Caco-2 (cell line): ENCODE measurements at regions not wholly inside any gene's neighbourhood (a gene's known extent, or its start where the extent isn't known, plus 50 kb on each side); places are given as distances from the start of the nearest gene placed in this dataset.

ENCODE experiments used
- BruUV-seq: library from RNA; stranded (reverse); fragments of 400-500 nt; replicated peaks from 2 replicates; lab custom pipeline; 2021; lab: Mats Ljungman, UMichigan
- CTCF ChIA-PET: fragments of 300-600 bp; sonication (Branson Sonifier 250); formaldehyde crosslinking; loops from one replicate; lab custom pipeline; 2022; ENCODE audit warnings: antibody characterized with exemption; lab: Charles Lee
- POLR2A ChIA-PET: fragments of 300-600 bp; sonication (Branson Sonifier 250); formaldehyde crosslinking; loops from one replicate; lab custom pipeline; 2022; ENCODE audit warnings: antibody characterized with exemption; lab: Charles Lee
- DNase-seq, 2 experiments: peaks; one replicate each; pipeline versions ENCODE4 v3.0.0 to v3.0.0-alpha.2; 2020 to 2022
- H3K27me3 ChIP-seq: replicated peaks from 2 replicates; pipeline ENCODE4 v1.6.0; 2011; ENCODE audit warnings: low read length; ENCODE audit not compliant: control insufficient read depth, insufficient read depth
- H3K36me3 ChIP-seq: 2 replicates; pipeline ENCODE4 v1.5.1; 2011; ENCODE audit warnings: low read length; ENCODE audit not compliant: control insufficient read depth, insufficient read depth
- H3K4me1 ChIP-seq: fragments of 250-450 bp; sonication (Bioruptor Pico); 2 replicates; pipeline ENCODE4 v1.5.1; 2020; ENCODE audit warnings: mild to moderate bottlenecking
- H3K4me3 ChIP-seq: 2 replicates; pipeline ENCODE4 v1.5.1; 2011; ENCODE audit warnings: low read depth, mild to moderate bottlenecking, control low read depth, low read length
- H3K9me3 ChIP-seq: fragments of 250-450 bp; sonication (Bioruptor Pico); 2 replicates; pipeline ENCODE4 v1.5.1; 2020; ENCODE audit warnings: mild to moderate bottlenecking, moderate library complexity
- H3K27ac Mint-ChIP-seq: one replicate; pipeline ENCODE4 v1.8.0; 2022; ENCODE audit warnings: mixed read lengths; ENCODE audit not compliant: unreplicated experiment
- H3K27me3 Mint-ChIP-seq: one replicate; pipeline ENCODE4 v1.8.0; 2022; ENCODE audit warnings: mixed read lengths; ENCODE audit not compliant: insufficient read depth, unreplicated experiment
- H3K36me3 Mint-ChIP-seq: one replicate; pipeline ENCODE4 v1.8.0; 2022; ENCODE audit warnings: mild to moderate bottlenecking, mixed read lengths; ENCODE audit not compliant: insufficient read depth, unreplicated experiment
- H3K4me1 Mint-ChIP-seq: one replicate; pipeline ENCODE4 v1.8.0; 2022; ENCODE audit warnings: low read depth, mixed read lengths; ENCODE audit not compliant: unreplicated experiment
- H3K4me3 Mint-ChIP-seq: one replicate; pipeline ENCODE4 v1.8.0; 2022; ENCODE audit warnings: mild to moderate bottlenecking, moderate library complexity, mixed read lengths; ENCODE audit not compliant: unreplicated experiment
- H3K9me3 Mint-ChIP-seq: one replicate; pipeline ENCODE4 v1.8.0; 2022; ENCODE audit warnings: mixed read lengths; ENCODE audit not compliant: unreplicated experiment
- CTCF ChIP-seq, 2 experiments: fragments of 200-600 bp in 1 of 2; IDR thresholded peaks; 1 replicate in 1 of 2; 2 replicates in 1 of 2; pipeline versions ENCODE4 v1.5.1 to v1.8.0; 2011 to 2022; ENCODE audit warnings: antibody characterized with exemption in 1 of 2, control low read depth in 1 of 2, inconsistent platforms in 1 of 2, low read depth in 1 of 2, low read length in 1 of 2, mild to moderate bottlenecking in 1 of 2, moderate library complexity in 1 of 2; ENCODE audit not compliant: insufficient read depth in 1 of 2, severe bottlenecking in 1 of 2, unreplicated experiment in 1 of 2
- intact Hi-C: fragments of 100-400 bp; cut with micrococcal nuclease; formaldehyde crosslinking; loops from one replicate; pipeline ENCODE4 v1.10.0; 2022; ENCODE audit not compliant: unreplicated experiment

- H3K9me3 Mint-ChIP-seq = no peaks in the 10 kb centered on the region
- BruUV-seq = no TSS peak
Measured at GRCh38 chr5:115458003-115458409, 86.6 kb downstream of the FEM1C start.

GRCh38 chr5:115457571-115457970, 87.0 kb downstream of the FEM1C start:
- TF ChIP-seq CTCF (IDR thresholded peaks at IDR 0.05; ENCODE audit: insufficient read depth in 1 of 2, low read depth in 1 of 2, low read length in 1 of 2, severe bottlenecking in 1 of 2, unreplicated experiment in 1 of 2) = no peak
- Histone ChIP-seq H3K4me3 (no peak overlapping the region), H3K9me3 (no peaks in the 10 kb centered on the region), H3K4me1 (peaks cover 21% of the 10 kb centered on the region; the same call in 1 of the 2 replicates), H3K36me3 (no peaks in the 10 kb centered on the region), H3K27me3 (no peaks in the 10 kb centered on the region)
- Mint-ChIP-seq H3K36me3 (no peaks in the 10 kb centered on the region), H3K27ac (no peak overlapping the region), H3K4me1 (peaks cover 12% of the 10 kb centered on the region), H3K9me3 (no peaks in the 10 kb centered on the region), H3K27me3 (no peaks in the 10 kb centered on the region), H3K4me3 (no peak overlapping the region)
- BruUV-seq = no TSS peak
- no peak for DNase-seq
- intact Hi-C loops = no loop called here
- POLR2A ChIA-PET = no interaction called here
- CTCF ChIA-PET = no interaction called here

More at GRCh38 chr5:115458003-115458409, 86.6 kb downstream of the FEM1C start:
- TF ChIP-seq CTCF (IDR thresholded peaks at IDR 0.05; ENCODE audit: insufficient read depth in 1 of 2, low read depth in 1 of 2, low read length in 1 of 2, severe bottlenecking in 1 of 2, unreplicated experiment in 1 of 2) = no peak
- intact Hi-C loops = no loop called here
- H3K27me3 ChIP-seq = no peaks in the 10 kb centered on the region
- H3K4me1 ChIP-seq = peaks cover 21% of the 10 kb centered on the region; the same call in 1 of the 2 replicates
- Mint-ChIP-seq H3K27me3 (no peaks in the 10 kb centered on the region), H3K27ac (no peak overlapping the region), H3K4me3 (no peak overlapping the region), H3K36me3 (no peaks in the 10 kb centered on the region), H3K4me1 (peaks cover 12% of the 10 kb centered on the region)
- no peaks in the 10 kb centered on the region for H3K36me3 ChIP-seq
- peak; percentile 17 to 51 for DNase-seq
- ChIA-PET CTCF (no interaction called here), POLR2A (no interaction called here)
- no peaks in the 10 kb centered on the region for H3K9me3 ChIP-seq
- no peak overlapping the region for H3K4me3 ChIP-seq

GRCh38 chr5:115456539-115457040, 88.0 kb downstream of the FEM1C start:
- POLR2A ChIA-PET = no interaction called here
- H3K4me1 Mint-ChIP-seq = peaks cover 3% of the 10 kb centered on the region
- no peak for TF ChIP-seq CTCF (IDR thresholded peaks at IDR 0.05; ENCODE audit: insufficient read depth in 1 of 2, low read depth in 1 of 2, low read length in 1 of 2, severe bottlenecking in 1 of 2, unreplicated experiment in 1 of 2)
- H3K4me3 Mint-ChIP-seq = no peak overlapping the region
- CTCF ChIA-PET = no interaction called here
- H3K9me3 ChIP-seq = no peaks in the 10 kb centered on the region
- H3K27me3 ChIP-seq = no peaks in the 10 kb centered on the region
- no peak for DNase-seq
- no peaks in the 10 kb centered on the region for H3K27me3 Mint-ChIP-seq
- no peaks in the 10 kb centered on the region for H3K9me3 Mint-ChIP-seq
- intact Hi-C loops = no loop called here
- BruUV-seq = no TSS peak
- H3K36me3 ChIP-seq = no peaks in the 10 kb centered on the region
- no peak overlapping the region for H3K4me3 ChIP-seq
- no peak overlapping the region for H3K27ac Mint-ChIP-seq
- H3K4me1 ChIP-seq = peaks cover 17% of the 10 kb centered on the region; the same call in 1 of the 2 replicates
- H3K36me3 Mint-ChIP-seq = no peaks in the 10 kb centered on the region
